HG02759 (cell line): ENCODE measurements at regions not wholly inside any gene's neighbourhood (a gene's known extent, or its start where the extent isn't known, plus 50 kb on each side); places are given as distances from the start of the nearest gene placed in this dataset.

Experiments used
- ATAC-seq: cut with Tn5 transposase; IDR thresholded peaks from one replicate; pipeline ENCODE4 v1.9.1; 2021; ENCODE audit warnings: mild to moderate bottlenecking, moderate library complexity; ENCODE audit not compliant: unreplicated experiment

DNA sequence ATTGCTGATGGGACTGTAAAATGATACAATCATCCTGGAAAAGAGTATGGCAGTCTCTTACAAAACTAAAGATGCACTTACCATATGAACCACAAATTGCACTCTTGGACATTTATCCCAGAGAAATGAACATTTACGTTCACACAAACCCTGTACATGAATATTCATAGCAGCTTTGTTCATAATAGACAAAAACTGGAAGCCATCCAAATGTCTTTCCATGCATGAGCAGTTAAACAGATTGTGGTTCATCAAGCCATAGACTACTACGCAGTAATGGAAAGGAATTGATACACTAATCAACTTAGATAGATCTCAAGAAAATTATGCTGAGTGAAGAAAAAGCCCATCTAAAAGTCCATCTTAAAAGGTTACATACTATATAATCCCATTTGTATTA is 156.1 kb upstream of the SLC39A10 start:
- ATAC-seq: no peak

DNA sequence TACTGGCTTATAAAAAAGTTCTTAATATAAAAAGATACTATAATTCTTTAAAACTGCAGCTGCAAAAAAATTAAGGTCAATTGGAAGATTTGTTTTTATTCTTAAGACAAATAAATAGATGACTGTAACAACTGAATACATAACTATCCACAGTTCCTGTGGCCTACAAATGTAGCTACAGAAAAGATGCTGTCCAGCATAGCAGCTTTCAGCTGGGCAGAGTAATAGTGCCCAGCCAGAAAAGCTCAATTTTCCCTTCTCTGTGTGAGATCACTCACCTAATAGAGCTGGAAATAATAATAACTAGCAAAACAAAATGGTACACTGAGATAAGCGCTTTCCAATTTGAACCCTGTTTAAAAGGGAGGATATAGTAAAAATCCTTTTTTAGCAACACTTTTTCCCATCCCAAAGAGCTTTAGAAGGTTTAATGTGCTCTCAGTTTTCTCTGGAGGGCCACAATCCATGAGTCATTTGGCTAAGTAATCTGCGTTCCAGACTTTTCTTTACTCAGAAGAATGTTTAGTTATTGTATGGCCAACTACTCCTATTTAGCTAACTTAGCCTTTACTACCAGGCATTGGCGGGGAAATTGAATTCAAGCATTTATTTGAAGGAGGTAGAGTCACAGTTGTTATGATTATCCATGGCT is 158.1 kb upstream of the SLC39A10 start:
- ATAC-seq: no peak

DNA sequence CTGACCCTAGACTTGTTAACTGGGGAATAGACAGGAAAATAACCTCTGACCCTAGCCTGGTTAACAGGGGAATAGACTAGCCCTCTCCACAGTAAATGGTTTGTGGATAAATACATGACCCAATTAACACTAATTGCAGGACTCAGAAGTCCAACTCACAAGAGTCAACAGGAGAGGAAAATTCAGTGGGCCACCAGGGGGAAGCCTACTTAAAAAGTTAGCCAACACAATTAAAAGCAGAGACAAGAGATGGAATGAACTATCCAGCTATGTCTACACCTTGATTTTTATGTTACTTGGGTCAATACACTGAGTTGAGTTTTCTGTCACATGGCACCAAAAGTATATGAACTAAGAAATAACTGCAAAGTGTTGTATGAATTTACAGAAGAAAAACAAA is 158.8 kb upstream of the SLC39A10 start:
- peak; percentile 67 for ATAC-seq

DNA sequence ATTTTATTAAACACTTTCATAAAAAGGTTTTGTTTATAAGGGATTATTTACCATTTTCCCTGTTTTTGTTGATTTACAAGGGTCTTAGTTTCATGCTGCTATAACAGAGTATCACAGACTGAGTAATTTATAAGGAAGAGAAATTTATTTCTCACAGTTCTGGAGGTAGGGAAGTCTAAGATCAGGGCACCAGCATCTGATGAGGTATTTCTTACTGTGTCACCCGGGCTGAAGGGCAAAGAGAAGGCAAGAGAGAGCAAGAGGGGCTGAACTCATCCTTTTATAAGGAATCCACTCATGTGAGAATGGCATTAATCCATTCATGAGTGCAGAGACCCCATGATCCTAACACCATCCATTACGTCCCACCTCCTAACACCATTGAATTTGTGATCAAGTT is 160.0 kb upstream of the SLC39A10 start:
- ATAC-seq: no peak

DNA sequence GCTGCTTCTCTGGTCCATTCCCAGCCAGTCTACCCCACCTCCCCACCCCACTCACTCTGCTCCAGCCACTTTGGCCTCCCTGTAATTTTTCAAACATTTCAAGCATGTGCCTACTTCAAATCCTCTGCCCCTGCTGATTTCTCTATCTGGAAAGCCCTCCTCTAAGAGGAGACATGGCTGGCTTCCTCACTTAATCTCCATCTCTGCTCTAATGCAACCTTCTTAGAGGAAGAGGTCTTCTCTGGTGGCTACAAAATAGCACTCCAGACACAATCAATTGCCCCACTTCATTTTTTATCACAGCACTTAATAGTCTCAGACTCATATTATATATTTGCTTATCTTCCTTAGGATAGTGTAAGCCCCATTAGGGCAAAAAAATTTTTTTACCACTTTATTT is 161.1 kb upstream of the SLC39A10 start:
- ATAC-seq: no peak

DNA sequence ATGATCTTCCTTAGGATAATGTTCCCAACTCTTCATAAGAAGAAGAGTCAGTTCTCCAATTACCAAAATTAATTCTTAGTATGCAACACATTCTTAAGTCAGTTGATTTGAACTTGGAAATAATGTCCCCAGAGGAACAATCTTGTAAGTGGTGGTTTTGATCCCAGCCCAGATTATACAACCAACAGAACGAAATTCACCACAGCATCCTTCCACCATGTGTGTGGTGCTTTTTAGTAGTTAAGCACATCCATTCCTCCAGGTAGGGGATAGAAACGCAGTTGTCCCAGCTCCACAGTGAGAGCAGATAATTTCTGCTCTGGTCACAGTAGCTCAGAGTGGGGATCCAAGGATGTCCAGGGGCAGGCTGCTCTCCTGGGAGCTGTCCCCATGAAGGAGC is 161.7 kb upstream of the SLC39A10 start:
- no peak for ATAC-seq

DNA sequence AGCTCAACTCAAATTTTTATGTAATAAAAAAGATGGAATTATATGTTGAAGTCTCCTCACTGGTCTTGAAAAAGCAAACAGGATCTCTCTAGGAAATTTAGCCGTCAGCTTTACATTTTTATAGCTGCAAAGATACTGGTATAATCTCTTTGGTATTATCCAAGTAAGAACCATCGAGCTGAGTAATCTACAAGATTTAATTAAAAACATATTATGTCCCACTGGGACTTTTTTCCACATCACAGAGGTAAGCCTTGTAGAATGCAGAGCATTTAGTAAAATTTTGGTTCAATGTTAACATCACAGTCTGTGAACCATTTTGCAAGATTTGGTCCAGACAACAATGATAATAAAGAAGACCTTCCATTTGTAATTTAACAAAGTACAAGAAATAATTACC is 162.6 kb upstream of the SLC39A10 start:
- no peak for ATAC-seq

DNA sequence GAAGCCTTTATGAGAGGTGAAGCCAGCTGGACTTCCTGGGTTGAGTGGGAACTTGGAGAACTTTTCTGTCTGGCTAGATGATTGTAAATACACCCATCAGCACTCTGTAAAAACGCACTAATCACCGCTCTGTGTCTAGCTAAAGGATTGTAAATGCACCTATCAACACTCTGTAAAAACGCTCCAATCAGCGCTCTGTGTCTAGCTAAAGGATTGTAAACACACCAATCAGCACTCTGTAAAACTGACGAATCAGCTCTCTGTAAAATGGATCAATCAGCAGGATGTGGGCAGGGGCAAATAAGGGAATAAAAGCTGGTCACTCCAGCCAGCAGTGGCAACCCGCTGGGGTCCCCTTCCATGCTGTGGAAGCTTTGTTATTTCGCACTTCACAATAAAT is 163.6 kb upstream of the SLC39A10 start:
- no peak for ATAC-seq

DNA sequence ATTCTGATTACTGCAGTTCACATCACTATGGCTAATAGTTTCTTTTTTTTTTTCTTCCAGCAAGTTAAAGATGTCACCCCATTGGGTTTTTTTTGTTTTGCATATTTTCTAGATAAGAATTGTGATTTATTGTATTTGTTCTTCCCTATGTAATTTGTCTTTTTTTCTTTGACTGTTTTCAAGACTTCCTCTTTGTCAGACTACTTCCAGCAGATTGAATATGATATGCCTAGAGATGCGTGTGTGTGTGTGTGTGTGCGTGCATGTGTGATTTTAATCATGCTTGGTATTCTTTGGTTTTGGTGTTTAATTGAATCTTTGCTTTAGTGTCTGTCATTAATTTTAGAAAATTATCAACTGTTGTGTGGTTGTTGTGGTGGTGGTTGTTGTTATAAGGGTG is 166.7 kb upstream of the SLC39A10 start:
- ATAC-seq: no peak

DNA sequence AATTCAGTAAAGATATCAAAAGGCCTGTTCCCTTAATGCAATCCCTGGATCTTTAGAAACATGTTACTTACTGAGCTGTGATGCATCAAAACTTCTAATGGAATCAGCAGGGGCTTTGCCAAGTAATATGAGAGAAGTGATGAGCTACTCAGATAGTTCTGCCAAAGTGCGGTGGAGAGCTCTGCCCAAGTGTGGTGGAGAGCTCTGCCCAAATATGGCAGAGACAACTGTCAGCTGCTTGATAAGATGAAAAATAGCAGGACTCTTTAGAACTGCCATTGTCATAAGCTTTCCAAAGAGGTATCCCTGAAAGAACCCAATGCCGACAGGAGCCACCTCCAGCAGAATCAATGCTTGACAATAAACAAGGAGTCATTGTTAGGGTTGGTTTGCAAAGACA is 167.9 kb upstream of the SLC39A10 start:
- no peak for ATAC-seq

DNA sequence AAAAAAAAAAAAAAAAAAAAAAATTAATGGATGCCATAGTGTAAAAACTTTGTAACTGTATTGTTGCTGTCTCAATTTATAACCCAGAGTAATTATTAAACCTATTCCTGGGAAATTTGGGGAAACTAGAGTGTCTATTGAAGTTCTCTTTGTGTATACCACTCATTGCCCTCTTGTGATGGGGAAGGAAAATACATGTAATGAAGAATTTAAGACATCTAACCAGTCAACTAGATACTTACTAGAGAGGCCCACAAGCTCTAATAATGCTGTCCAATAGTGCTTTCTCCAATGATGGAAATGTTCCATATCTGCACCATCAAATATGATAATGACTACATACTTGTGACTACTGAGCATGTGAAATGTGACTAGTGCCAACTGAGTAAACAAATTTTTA is 168.5 kb upstream of the SLC39A10 start:
- ATAC-seq: no peak

DNA sequence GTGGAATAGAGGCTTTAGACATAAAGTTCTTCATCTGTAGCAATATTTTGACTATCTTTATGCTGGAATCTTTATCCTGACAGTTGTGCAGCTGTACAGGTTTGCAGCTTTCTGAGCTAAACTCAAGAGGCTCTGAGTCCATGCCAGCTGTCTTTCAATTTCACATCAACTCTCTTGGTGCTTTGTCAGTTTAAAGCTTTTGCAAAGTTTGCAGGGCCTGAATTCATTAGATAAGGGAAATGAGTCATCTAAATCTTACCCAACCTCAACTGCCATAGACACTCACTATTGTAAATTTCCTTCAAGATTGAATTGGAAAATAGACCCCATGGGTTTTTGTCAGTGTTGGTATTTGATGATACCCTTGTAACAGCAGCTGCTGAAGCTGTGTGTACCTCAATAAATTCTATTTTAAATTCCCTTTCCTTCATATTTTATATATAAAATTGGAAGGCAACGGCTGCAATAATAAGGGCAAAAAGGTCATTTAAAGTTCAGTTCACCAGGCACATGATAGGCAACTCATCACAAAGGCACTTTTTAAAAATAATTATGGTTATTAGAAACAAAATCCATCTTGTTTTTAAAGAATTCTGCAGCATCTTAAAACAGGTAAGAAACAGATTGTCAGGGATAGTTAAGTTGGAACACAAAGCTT is 169.9 kb upstream of the SLC39A10 start:
- ATAC-seq: peak; percentile 92

DNA sequence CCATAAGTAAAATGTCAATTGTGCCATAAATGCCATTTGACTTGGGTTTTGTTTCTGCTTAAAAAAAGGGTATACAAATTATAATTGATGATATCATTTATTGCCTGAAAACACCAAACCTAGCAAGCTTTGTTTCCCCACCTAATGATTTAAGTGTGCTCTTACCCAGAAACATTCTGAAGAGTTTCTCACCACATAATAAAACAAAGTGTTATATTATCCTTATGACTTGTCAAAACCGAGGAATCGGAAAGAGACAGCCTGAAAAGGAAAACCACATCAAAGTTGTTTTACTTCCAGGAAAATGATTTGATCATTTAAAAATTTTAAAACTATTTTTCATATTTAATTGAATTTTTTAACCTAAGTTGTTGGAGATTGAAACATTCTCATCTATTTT is 170.5 kb upstream of the SLC39A10 start:
- ATAC-seq: no peak

DNA sequence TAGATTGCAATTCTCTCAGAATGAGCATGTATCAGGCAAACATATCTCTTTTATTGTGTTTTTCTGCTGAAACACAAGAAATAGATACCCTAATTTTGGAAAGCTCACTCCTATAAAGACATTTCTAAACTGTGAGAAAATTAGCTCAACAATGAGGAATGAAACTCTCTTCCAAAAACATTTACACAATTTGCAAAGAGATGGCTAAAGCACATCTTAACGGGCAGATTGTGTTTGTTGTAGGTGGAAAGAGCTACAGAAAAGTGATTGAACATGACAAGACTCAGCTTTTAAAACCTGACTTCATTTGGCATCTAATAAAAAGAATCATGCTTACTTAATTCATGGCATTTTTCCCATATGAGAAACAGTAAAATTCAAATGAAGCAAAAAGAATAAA is 175.0 kb upstream of the SLC39A10 start:
- no peak for ATAC-seq

DNA sequence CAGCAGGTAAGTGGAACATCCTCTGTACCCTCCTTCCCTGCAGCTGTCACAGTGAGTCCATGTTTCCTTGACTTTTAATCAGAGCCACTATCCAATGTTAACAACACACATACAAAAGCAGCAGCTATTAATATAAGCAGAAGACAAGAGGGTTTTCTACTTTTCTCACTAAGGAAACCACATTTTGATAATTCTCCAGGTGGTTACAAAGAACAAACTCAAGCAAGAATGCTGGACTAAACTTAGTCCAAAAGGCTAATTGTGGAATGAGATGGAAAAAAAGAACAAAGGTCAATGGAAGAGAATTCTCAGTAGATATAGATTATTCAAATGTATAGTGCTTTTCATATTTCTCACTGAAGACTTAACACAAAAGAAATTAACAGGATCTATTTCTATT is 176.9 kb upstream of the SLC39A10 start:
- no peak for ATAC-seq

DNA sequence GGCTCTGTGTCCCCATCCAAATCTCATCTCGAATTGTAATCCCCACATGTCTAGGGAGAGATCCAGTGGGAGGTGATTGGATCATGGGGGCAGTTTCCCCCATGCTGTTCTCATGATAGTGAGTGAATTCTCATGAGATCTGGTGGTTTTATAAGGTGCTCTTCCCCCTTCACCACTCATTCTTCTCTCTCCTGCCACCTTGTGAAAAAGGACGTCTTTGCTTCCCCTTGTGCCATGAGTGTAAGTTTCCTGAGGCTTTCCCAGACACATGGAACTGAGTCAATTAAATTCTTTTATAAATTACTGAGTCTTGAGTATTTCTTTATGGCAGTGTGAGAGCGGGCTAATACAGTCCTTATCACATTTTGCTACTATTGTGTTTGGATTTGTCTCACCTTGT is 177.6 kb upstream of the SLC39A10 start:
- ATAC-seq: no peak

DNA sequence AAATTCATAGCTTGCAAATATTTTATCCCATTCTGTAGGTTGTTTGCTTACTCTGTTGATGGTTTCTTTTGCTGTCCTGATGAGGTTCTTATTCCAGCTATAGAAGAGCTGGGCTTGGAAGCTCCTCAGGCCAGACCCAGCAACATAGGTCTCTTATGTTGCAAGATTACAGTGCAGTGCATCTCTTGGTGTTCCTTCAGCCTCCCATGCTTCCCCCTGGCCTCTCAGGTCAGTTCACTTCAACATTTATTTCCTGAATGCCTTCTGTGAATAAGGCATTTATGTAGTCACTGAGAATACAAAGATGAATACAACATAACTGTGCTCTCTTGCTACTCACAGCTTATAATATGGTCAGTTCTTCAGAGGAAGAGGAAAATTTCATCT is 179.0 kb upstream of the SLC39A10 start:
- peak; percentile 21 for ATAC-seq

DNA sequence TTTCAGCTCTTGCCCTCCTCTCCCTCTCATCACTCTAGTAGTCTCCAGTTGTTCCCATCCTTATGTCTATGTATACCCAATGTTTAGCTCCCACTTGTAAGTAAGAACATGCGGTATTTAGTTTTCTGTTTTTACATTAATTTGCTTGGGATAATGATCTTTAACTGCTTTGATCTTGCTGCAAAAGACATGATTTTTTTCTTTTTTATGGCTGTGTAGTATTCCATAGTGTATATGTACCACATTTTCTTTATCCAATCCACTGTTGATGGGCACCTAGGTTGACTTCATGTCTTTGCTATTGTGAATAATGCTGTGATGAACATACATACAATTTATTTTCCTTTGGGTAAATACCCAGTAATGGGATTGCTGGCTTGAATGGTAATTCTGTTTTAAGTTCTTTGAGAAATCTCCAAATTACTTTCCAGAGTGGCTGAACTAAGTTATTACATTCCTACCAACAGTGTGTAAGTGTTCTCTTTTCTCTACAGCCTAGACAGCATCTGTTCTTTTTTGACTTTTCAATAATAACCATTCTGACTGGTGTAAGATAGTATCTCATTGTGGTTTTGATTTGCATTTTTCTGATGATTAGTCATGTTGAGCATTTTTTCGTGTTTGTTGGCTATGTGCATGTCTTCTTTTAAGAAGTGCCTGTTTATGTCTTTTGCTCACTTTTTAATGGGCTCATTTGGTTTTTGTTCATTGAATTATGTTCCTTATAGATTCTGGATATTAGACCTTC is 179.6 kb upstream of the SLC39A10 start:
- ATAC-seq: peak; percentile 66

DNA sequence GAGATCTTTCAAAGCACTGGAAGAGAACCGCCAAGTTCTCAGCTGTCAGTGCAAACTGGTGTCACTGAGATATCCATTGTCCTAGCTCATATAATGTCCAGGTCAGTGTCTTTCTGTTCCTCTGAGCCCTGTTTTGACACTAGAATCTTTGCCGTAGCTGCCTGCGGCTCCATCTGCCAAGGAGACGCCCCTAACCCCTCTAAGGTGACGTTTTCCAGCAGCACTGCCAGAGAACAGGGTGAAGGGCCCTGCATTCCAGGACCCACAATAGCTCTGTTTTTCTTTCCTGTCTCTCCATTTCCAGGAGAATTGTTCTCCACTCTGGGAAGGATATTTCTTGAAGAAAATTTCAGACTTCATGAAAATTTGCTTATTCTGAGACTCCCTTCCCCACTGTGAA is 181.7 kb upstream of the SLC39A10 start:
- ATAC-seq: no peak

DNA sequence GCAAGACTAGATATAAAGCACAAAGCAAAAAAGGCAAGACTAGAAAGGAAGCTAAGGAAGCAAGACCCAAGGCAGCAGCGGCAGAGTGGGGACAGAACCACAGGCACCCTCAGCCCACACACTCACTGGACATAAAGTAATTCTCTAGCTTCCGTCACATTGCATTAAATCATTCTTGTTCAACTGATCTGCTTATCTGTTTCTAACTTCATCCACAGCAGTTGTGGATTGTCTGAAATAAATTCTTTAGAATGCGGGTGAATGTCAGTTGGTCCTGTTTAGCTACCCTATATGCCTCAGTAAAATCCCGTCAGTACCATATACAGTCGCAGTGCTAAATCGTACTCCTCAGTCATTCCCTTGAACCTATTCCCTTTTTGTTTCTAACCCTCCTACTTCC is 183.2 kb upstream of the SLC39A10 start:
- ATAC-seq: no peak

DNA sequence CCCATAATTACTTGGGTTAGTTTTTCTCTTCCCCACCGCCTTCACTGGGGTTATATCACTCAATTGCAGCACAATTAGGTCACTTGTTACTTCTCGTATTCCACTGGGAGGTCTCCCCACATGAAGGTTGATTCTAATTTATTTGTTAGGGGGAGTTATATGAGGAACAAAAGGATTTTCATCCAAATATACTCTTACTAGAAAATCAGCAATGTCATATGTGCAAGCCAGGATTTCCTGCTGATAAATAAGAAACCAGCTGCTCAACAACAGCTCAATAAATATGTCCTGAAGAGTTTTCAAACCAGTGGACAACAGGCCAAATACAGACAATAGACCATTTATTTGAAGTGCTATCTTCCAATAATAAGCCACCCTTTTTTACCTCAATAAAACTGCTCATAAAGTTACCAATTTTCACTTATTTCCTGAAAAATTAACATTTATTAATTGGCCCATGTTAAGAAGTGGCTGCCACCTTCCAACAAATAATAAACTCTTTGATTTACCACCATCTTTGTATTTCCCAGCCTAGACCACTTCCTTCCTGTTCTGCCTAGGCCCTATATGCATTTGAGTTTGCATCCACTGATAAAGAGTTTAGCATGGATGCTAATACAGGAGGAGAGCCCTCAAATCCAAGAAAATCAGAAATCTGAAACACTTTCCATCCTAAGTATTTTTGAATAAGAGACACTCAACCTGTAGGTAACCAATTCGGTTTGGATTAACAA is 184.4 kb upstream of the SLC39A10 start:
- no peak for ATAC-seq

DNA sequence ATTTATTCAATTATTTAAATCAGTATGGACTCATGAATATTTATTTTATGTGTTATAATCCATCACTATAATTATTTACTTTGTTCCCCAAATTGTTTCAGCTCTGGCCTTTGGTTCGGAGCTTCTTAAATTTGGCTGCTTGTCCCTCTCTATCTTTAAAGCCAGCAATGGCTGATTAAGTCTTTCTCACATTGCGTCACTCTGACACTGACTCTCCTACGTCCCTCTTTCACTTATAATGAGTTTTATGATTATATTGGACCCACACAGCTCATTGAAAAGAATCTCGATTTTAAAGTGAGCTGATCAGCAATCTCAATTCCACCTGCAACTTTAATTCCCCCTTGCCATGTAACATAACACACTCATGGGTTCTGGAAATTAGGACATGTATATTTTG is 185.2 kb upstream of the SLC39A10 start:
- ATAC-seq: no peak
